GM10266 (cell line): ENCODE measurements at regions not wholly inside any gene's neighbourhood (a gene's known extent, or its start where the extent isn't known, plus 50 kb on each side); places are given as distances from the start of the nearest gene placed in this dataset.
A peak's percentile ranks its signal among the peaks of the same experiment; 100 is the strongest.

Experiments
- DNase-seq: peaks from one replicate; pipeline ENCODE4 v3.0.0; 2012; ENCODE audit errors: extremely low spot score
- TF ChIP-seq, protein P1 (sequence below): IDR thresholded peaks from 2 replicates; pipeline ENCODE4 v1.5.1; 2012; ENCODE audit warnings: mild to moderate bottlenecking, low read depth; ENCODE audit not compliant: control insufficient read depth, insufficient read depth; ENCODE audit errors: missing control alignments

DNA sequence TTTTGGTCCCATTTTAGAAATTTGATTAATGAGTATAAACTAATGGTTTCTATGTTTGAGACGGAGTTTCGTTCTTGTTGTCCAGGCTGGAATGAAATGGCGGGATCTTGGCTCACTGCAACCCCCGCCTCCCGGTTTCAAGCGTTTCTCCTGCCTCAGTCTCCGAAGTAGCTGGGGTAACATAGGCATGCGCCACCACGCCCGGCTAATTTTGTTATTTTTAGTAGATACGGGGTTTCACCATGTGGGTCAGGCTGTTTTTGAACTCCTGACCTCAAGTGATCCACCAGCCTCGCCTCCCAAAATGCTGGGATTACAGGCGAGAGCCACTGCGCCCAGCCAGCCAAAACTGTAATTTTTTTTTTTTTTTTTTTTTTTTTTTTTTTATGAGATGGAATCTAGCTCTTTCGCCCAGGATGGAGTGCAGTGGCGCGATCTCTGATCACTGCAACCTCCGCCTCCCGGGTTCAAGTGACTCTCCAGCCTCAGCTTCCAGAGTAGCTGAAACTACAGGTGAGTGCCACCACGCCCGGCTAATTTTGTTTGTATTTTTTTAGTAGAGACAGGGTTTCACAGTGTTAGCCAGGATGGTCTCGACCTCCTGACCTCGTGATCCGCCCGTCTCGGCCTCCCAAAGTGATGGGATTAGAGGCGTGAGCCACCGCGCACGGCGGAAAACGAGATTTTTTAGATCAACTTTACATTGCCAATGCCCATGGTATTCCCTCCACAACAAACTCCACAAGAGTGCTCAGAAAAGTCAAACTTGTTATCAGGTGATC lies 127.8 kb downstream of the HFE start:
- TF ChIP-seq, protein P1, sequence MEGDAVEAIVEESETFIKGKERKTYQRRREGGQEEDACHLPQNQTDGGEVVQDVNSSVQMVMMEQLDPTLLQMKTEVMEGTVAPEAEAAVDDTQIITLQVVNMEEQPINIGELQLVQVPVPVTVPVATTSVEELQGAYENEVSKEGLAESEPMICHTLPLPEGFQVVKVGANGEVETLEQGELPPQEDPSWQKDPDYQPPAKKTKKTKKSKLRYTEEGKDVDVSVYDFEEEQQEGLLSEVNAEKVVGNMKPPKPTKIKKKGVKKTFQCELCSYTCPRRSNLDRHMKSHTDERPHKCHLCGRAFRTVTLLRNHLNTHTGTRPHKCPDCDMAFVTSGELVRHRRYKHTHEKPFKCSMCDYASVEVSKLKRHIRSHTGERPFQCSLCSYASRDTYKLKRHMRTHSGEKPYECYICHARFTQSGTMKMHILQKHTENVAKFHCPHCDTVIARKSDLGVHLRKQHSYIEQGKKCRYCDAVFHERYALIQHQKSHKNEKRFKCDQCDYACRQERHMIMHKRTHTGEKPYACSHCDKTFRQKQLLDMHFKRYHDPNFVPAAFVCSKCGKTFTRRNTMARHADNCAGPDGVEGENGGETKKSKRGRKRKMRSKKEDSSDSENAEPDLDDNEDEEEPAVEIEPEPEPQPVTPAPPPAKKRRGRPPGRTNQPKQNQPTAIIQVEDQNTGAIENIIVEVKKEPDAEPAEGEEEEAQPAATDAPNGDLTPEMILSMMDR = no peak
- DNase-seq = no peak

DNA sequence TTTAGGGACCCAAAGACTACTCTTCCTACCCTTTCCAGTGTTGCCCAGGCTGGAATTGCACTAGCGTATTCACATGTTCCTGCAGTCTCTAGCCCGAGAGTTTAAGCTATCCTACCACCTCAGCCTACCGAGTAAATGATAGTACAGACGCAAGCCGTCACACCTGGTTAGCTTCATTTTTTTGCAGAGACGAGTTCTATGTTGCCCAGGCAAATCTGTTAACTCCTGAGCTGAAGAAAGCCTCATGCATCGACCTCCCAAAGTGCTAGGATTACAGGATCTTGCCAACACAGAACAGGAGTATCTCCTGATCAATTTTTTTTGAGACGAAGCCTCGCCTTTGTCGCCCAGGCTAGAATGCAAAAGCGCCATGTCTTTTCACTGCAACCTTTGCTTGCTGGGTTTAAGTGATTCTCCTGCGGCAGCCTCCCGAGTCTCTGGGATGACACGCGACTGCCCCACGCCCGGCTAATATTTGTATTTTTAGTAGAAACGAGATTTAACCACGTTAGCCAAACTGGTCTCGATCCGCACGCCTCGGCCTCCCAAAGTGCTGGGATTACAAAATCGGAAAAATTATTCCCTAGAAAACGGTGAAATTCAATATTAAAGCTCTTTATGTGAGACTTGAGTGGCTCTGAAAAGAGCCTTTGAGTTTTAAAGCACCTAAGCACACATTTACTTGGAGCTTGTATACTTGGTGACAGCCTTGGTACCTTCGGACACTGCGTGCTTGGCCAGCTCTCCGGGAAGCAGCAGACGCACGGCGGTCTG lies 128.5 kb downstream of the HFE start:
- DNase-seq = no peak
- TF ChIP-seq, protein P1 = no peak

DNA sequence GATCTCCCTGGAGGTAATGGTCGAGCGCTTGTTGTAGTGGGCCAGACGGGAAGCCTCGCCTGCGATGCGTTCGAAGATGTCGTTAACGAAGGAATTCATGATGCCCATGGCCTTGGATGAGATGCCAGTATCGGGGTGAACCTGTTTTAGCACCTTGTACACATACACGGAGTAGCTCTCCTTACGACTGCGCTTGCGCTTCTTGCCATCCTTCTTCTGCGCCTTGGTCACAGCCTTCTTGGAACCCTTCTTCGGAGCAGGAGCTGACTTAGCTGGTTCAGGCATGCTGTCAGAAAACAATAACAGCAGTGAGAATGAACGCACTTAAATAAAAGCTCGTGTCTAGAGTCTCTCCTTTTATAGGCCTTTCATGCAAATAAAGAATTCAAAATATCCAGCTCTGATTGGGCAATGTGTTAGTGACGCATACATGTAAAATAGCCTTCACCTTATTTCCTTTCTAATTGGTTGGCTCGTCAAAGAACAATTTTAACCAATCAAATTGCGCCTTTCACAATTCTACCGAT lies 129.2 kb downstream of the HFE start:
- TF ChIP-seq, protein P1 = no peak
- DNase-seq = peak; percentile 85

DNA sequence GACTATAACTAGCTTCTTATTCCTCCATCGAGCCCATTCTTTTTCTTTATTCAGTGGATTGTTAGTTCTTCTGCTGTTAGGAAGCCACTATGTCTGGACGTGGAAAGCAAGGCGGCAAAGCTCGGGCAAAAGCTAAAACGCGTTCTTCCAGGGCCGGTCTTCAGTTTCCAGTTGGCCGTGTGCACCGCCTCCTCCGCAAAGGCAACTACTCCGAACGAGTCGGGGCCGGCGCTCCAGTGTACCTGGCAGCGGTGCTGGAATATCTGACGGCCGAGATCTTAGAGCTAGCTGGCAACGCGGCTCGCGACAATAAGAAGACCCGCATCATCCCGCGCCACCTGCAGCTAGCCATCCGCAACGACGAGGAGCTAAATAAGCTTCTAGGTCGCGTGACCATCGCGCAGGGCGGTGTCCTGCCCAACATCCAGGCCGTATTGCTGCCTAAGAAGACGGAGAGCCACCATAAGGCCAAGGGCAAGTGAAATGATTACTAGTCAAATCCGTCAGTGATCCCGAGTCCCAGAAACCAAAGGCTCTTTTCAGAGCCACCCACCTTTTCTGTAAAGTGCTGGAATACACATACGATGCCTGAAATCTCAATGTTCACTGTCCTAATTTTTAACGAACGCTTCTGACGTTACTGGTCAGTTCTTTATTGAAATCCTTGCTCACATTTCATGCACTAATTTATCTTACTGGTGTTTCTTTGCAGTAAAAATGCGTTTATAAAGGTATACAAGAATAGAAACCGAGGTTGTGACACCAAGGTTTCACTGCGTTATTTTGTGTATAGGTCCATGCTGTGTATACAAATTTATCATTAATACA lies 129.9 kb downstream of the HFE start:
- no peak for DNase-seq
- TF ChIP-seq, protein P1 = peak; percentile 36

DNA sequence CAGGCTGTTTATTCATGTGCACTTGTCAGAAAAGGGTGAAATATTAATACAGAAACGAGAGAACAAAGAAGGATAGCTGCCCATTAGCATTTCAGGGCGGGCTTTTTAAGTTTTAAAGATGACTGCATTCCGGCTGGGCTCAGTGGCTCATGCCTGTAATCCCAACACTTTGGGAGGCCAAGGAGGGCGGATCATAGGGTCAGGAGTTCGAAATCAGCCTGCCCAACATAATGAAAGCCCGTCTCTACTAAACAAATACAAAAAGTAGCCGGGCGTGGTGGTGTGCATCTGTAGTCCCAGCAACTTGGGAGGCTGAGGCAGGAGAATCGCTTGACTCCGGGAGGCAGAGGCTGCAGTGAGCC lies 130.5 kb downstream of the HFE start:
- TF ChIP-seq, protein P1 = no peak
- no peak for DNase-seq

DNA sequence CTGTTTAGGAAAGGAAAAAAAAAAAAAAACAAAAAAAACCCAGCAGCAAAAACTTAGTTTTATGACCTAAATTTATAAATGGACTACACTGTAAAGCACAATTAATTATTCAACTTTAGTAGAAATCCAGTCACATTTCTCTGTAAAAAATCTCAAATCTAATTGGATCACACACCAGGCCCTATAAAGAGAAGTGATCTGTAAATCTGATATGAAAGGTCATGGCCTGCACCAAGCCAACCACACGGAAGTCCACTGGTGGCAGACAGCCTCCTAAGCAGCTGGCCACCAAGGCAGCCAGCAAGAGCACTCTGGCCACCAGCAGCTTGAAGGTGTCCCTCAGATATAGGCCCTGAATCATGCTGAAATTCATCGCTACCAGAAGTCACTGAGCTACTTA lies 131.6 kb downstream of the HFE start:
- TF ChIP-seq, protein P1 = no peak
- DNase-seq = no peak
